A673 (cell line): ENCODE measurements at regions not wholly inside any gene's neighbourhood (a gene's known extent, or its start where the extent isn't known, plus 50 kb on each side); places are given as distances from the start of the nearest gene placed in this dataset.

ENCODE experiments used
- EZH2 ChIP-seq: fragments of 200-600 bp; sonication (generic); IDR thresholded peaks from 2 replicates; pipeline ENCODE4 v1.6.1; 2017; ENCODE audit warnings: borderline replicate concordance, low read depth, mild to moderate bottlenecking, mixed read lengths, antibody characterized with exemption, low read length; ENCODE audit not compliant: poor library complexity, severe bottlenecking
- TF ChIP-seq, protein P1 (sequence below): fragments of 300-800, 200-600 bp; sonication (generic); conservative IDR thresholded peaks from 2 replicates; pipeline ENCODE4 v1.5.1; 2017; ENCODE audit warnings: low read depth, mild to moderate bottlenecking, antibody characterized with exemption, low read length, moderate library complexity, mixed read lengths

DNA sequence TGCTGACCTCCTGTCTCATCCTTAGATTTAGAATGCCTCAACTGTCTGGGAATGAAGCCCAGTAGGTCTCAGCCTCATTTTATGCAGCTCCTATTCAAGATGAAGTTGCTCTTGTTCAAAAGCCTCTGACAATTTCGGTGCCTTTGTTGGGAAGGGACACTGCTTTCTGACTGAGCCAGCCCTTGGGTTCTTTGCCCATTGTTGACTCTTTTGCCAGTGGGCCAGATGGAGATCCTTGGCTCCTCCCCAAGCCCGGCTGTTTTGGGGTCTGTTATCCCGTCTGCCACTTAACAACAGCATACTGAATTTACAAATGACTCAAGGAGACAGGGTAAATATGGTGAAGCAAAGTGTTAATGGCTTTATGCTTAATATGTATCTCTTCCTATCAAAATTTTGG, 58.3 kb upstream of the PRKX start:
- TF ChIP-seq EZH2 = no peak
- TF ChIP-seq, protein P1, sequence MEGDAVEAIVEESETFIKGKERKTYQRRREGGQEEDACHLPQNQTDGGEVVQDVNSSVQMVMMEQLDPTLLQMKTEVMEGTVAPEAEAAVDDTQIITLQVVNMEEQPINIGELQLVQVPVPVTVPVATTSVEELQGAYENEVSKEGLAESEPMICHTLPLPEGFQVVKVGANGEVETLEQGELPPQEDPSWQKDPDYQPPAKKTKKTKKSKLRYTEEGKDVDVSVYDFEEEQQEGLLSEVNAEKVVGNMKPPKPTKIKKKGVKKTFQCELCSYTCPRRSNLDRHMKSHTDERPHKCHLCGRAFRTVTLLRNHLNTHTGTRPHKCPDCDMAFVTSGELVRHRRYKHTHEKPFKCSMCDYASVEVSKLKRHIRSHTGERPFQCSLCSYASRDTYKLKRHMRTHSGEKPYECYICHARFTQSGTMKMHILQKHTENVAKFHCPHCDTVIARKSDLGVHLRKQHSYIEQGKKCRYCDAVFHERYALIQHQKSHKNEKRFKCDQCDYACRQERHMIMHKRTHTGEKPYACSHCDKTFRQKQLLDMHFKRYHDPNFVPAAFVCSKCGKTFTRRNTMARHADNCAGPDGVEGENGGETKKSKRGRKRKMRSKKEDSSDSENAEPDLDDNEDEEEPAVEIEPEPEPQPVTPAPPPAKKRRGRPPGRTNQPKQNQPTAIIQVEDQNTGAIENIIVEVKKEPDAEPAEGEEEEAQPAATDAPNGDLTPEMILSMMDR = no peak
